Erythroblast (primary cell): ENCODE measurements at regions not wholly inside any gene's neighbourhood (a gene's known extent, or its start where the extent isn't known, plus 50 kb on each side); places are given as distances from the start of the nearest gene placed in this dataset.
"Not testable (repeated sequence)": the region's sequence is repeated elsewhere in the genome, so short reads cannot be mapped to it uniquely, and the experiment has no call there.

Experiments used
- GATA1 ChIP-seq: IDR thresholded peaks from 2 replicates; pipeline ENCODE4 v1.6.1; 2011; ENCODE audit warnings: low read depth, mild to moderate bottlenecking, control low read depth, low read length, moderate library complexity
- POLR2A ChIP-seq: IDR thresholded peaks from 2 replicates; pipeline ENCODE4 v1.6.1; 2011; ENCODE audit warnings: mild to moderate bottlenecking, low read length

GRCh38 chr1:95663530-95663929, 429.5 kb downstream of the RWDD3 start:
- not testable (repeated sequence) for TF ChIP-seq GATA1, POLR2A
